ENCODE measurements at regions not wholly inside any gene's neighbourhood (a gene's known extent, or its start where the extent isn't known, plus 50 kb on each side); places are given as distances from the start of the nearest gene placed in this dataset.
"Not testable (repeated sequence)": the region's sequence is repeated elsewhere in the genome, so short reads cannot be mapped to it uniquely, and the experiment has no call there.

DNA sequence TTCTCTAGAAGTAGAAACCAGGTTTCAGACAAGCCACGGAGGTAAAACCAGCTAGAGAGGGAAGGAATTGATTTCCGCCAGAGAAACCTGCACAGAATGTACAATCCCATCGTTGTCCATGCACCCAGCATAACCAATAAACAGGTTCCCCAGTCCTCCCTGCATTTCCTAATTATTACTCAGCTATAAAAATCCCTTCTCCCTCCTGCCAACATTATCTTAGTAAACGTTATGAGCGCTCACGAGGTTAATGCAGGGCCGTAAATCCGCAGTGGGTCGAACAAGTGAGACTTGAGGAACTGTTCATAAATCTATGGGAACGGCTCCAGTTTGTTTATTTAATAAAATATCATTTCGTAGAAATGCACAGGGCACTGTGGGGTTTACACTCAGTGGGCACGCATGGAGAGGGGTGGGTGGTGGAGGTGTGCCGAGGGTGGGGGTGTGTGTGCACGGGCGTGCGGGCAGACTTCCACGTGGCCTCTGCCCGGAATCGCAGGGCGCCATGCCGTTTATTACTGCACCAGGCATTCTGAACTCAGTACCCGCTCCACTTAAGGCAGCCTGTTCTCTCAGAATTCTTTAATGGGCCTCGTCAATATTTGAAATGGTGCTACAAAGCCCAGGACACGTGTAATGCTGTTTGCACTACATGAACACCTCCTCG, 257.3 kb downstream of the MIAT start:
- DNase-seq (ENCODE audit: low read depth in 2 of 3, low spot score in 1 of 3), result no peak

GRCh38 chr22:26916236-26916635, 258.8 kb downstream of the MIAT start:
- DNase-seq (ENCODE audit: low read depth in 2 of 3, low spot score in 1 of 3), result no peak

GRCh38 chr22:26918226-26918625, 260.8 kb downstream of the MIAT start:
- DNase-seq (ENCODE audit: low read depth in 2 of 3, low spot score in 1 of 3), result no peak

DNA sequence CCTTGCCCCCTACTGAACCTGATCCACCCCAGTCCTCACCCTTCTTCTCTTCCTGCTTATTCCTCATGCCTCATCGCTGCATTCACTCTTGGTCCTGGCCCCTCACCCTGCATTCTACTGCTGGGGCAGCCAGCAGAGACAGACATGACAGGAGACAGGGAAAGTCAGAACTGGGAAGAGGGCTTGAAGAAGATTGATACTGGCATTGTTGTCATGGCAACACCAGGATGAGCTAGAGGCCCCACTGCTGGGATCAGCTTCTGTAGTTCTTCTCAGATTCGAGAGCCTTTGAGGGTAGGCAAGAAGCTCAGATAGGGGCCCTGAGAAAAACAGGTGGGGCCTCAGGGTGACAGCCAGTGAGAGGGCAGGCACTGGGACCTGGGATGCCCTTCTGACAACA, 264.3 kb downstream of the MIAT start:
- no peak for DNase-seq (ENCODE audit: low read depth in 2 of 3, low spot score in 1 of 3)

DNA sequence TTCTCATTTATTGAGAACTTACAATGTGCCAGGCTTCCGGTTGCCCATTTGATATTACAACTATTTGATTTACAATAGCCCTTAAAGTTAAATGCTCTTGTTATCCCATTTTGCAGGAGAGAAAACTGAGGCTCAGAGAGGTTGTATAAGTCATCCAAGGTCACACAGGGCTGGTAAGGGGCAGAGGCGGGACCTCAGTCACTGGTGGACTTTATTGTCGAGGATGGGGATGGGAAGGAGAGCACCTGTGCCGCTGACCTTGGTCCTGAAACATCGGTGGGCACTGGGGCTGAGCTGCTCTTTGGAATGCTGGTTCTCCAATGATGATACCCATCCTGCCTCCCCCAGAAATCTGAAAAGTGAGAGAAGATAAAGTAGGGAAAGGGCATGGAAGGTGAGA, 265.4 kb downstream of the MIAT start:
- DNase-seq (ENCODE audit: low read depth in 2 of 3, low spot score in 1 of 3), result no peak

GRCh38 chr22:26923531-26923930, 266.1 kb downstream of the MIAT start:
- no peak for DNase-seq (ENCODE audit: low read depth in 2 of 3, low spot score in 1 of 3)

DNA sequence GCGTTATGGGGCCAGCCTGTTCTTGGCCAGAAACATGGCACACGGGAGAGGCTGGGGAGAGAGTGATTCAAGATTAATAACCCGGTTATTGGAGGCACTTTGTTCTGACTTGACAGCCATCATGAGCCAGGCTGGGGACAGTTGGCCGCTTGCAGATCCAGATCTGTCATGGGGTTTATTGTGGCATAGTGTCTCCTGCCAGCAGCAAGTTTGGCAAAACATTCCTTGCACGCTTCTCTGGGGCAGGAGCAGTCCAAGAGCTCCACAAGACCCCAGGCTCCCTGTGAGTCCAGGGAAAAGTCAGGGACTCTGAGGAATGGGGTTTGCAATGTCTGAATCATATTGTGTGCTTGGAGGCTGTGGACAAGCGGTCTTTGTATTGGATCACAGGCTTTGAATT, 270.4 kb downstream of the MIAT start:
- no peak for DNase-seq (ENCODE audit: low read depth in 2 of 3, low spot score in 1 of 3)

DNA sequence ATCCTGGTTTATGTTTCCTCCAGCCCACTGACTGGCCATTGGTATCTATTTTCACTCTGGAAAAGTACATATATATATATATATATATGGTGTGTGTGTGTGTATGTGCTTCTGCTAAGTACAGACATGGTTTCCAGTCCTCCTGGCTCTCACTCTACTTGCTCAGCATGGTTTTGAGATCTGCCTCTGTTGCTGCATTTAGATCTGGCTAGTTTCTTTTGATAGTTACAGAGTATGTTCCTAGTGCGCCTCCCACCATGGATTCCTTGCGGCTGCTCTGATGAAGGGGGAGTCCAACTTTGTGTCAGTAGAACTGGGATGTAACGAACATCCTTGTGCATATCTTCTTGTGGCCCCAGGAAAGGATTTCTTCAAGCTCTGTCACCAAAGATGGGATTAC, 274.1 kb downstream of the MIAT start:
- DNase-seq (ENCODE audit: low read depth in 2 of 3, low spot score in 1 of 3), result no peak

- no peak for DNase-seq (ENCODE audit: low read depth in 2 of 3, low spot score in 1 of 3)
Measured at GRCh38 chr22:26933105-26933590, 275.8 kb downstream of the MIAT start.

DNA sequence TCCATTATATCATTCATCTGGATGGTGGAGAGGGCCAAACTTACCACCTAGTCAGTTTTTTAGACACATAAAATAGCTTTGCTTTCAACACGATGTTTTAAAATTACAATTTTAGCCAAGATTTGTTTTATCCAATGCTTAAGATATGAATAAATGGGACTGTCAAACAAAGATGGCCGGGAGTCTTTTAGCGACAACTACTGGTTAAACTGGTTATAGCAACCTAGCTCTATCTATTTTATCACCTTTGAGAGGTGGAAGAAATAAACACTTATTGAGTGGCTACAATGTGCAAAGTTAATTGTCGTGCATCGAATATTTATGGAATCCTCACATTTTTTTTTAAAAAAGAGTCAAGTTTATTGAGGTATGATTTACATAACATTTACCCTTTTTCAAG, 279.8 kb downstream of the MIAT start:
- DNase-seq (ENCODE audit: low read depth in 2 of 3, low spot score in 1 of 3), result no peak

DNA sequence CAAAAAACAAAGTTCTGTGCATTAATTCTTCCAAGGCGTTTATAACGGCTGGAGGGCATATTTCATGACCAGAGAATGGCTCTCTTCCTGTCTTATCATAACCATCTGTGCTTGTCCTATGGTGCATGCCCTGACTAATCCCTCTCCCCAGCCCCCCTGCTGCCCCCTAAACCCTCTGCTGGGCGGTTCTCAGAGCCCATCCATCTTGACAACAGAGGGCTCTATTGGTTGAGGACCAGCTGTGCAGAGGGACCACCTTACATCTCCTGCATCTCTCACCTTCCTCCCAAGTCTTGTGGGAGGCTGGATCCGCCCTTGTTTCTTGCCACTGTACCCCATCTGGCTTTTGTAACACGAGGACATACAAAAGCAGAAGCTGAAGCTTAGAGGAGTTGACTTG, 282.1 kb downstream of the MIAT start:
- DNase-seq (ENCODE audit: low read depth in 2 of 3, low spot score in 1 of 3), result no peak

DNA sequence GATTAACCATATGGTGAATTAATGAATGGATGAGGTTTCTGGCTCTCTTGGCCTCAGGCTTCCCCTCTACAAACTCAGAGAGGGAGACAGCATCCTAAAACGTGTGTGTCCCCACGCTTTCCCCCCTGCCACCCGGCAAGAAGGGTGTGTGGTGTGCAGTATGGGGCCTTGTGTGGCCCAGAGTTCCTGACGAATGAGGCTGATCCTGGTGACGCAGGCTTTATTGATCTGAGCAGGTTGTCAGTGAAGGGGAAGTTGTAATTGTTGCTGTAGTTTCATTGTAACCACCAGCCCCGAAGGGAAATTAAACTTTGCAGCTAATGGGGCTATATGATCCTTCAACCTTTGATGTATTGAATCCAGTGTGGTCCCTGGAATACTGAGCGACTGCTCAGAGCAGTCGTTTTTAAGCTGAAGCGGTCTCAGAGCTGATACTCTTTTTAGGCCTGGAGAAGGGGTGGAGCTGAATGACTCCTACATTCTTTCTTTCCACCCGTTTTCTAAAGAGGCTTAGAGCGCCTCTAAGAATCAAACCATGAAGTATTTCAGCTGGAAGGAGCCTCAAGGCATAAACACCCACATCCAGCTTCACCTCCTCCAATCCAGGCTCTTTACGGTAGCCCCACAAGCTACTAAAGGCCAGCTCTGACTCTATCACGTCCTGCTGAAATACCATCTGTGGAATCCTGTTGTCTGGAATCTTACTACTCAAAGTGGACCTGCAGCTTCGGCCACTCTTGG, 284.7 kb downstream of the MIAT start:
- no peak for DNase-seq (ENCODE audit: low read depth in 2 of 3, low spot score in 1 of 3)

- no peak for DNase-seq (ENCODE audit: low read depth in 2 of 3, low spot score in 1 of 3)
Measured at GRCh38 chr22:26942637-26942957, 285.2 kb downstream of the MIAT start.

DNA sequence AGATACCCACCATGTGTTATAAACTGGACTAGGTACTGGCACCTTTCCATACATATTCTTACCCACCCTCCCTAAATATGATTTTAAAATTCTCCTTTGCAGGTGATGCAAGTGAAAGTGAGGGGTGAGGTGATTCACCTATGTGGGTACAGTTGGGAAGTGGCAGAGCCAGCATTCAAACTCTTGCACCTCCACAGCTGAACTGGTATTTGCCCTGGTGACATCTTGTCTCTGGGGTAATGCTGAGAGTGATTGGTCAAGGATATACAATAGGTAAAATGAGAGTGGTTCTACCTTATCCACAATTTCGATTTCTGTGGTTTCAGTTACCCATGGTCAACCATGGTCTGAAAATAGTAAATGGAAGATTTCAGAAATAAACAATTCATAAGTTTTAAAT, 288.2 kb downstream of the MIAT start:
- no peak for DNase-seq (ENCODE audit: low read depth in 2 of 3, low spot score in 1 of 3)

- DNase-seq (ENCODE audit: low read depth in 2 of 3, low spot score in 1 of 3), result peak in 1 of 3 donors; percentile 2
Measured at GRCh38 chr22:26949193-26949592, 291.8 kb downstream of the MIAT start.

DNA sequence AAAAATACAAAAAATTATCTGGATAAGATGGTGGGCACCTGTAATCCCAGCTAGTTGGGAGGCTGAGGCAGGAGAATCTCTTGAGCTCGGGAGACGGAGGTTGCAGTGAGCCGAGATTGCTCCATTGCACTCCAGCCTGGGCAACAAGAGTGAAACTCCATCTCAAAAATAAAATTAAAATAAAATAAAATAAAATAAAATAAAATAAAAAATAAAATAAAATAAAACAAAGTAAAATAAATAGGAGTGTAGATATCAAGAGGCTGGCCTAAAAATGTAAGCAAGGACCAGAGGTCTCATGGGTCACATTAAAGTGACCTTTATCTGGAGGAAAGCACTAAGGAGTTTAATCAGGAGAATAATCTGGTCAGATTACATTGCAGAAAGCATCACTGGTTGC, 293.8 kb downstream of the MIAT start:
- not testable (repeated sequence) for DNase-seq (ENCODE audit: low read depth in 2 of 3, low spot score in 1 of 3)

GRCh38 chr22:26952004-26952403, 294.6 kb downstream of the MIAT start:
- no peak for DNase-seq (ENCODE audit: low read depth in 2 of 3, low spot score in 1 of 3)

DNA sequence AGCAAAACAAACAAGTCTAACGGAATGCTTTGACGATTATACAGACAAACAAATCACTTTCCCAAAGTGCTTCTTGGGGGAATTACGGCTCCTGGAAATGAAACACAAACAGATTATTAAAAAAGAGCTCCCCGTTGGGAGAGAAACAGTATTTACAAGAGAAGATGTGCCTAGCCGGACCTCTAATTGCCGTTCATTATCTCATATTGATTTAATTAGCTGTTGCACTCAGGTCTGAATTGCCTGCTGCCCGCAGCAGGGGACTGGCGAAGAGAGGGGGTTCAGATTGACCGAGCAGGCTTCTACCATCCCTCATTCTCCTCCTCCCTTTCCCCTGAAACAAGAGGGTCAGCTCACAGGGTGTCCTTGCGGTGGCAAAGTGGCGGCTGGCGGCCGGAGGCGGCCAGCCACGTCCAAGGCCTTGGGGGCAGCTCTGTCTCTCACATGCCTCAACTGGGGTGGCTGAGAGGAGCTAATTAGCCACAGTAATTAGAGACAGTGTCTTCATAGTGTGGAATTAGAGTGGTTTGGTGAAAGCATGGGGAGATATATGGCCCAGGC, 295.1 kb downstream of the MIAT start:
- no peak for DNase-seq (ENCODE audit: low read depth in 2 of 3, low spot score in 1 of 3)

DNA sequence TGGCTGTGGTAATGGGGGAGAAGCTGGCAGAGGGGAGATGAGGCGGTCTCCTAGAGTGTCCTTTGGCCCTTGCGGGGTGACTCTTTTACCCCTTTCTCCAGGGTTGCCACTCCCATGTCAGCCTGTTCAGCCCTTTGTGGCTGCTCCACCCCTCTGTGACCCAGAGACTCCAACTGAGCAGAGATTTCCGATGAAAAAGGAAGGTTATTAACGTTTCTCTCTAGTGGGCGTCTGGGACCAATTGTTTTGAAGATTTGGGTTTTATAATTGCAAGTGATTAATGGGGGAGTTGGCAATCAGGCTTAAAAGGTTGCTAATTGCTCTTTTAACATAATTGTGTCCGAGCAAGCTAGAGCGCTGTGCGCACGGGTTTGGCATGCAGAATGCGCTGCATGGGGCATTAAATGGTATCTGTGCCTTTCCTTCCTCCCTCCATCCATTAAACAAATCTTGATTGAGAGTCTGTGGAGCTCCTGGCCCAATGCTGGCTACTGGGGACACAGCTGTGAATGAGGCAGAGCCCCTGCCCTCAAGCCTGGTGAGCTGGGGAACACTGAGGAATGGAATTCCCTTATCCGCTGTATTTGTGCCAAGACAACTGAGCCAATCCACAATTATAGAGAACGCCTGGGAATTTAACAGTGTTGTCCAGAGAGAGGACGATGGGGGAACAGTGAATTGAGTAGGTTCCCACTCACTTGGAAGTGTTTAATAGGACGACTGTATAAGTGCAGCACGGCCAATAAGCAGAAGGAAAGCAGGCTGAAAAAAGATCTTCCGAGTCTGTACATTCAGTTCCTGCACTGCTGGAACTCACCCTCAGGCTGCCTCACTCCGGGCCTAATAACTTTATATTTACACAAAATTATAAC, 295.9 kb downstream of the MIAT start:
- DNase-seq (ENCODE audit: low read depth in 2 of 3, low spot score in 1 of 3), result no peak

DNA sequence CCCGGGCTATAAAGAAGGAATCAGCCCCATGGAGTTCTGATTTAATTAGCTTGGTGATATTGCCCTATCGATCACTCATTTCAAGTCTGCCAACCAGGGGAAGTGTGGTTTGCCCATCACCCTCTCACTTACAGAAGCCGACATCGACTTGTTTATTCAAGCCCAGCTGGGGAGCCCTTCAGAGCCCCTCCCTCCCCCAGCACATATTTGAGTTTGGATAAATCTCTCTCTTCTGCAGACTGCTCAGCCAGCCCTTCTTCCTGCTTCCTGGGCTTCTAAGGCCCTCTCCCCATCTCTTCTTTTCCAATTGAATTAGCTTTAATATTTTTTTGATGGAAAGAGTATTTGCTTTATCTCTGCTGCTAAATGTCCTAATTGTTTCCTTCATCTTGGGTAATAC, 299.0 kb downstream of the MIAT start:
- no peak for DNase-seq (ENCODE audit: low read depth in 2 of 3, low spot score in 1 of 3)

DNA sequence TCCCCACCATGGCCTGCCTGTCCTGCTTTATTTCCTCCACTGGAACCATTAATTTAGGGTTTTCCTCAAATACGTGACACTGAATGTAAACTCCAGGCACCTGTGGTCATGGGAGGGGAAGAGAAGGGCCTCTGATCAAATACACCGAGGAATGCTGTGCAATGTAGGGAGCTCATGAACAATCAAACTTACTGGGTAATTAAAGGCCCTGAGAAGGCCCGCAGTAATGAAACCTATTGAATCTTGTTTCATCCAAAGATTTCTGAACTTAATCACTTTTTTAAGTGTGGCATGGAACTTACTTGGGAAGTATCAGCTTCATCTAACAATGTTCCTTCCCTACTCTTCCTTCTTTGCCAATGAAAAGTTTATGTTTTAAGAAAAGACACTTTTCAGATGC, 299.8 kb downstream of the MIAT start:
- no peak for DNase-seq (ENCODE audit: low read depth in 2 of 3, low spot score in 1 of 3)

DNA sequence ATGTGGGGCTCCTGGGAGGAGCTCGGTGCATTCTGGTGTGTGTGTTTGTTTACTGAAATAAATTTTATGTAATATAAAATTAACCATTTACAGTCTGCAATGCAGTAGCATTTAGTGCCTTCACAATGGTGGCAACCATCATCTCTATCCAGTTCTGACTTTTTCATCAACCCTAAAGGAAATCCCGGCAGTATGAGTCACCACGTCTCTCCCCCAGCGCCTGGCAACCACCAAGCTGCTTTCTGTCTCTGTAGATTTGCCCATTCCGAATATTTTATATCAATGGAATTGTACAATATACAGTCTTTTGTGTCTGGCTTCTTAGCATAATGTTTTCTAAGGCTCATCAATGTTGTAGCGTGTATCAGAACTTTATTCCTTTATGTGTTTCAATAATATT, 300.5 kb downstream of the MIAT start:
- DNase-seq (ENCODE audit: low read depth in 2 of 3, low spot score in 1 of 3), result no peak

Data from stimulated activated CD4-positive, alpha-beta T cell treated with anti-CD3 and anti-CD28 coated beads, Interleukin-12 subunit alpha, Interleukin-12 subunit beta, amount 100 ng/mL, for 48 hours (primary cell).